Astrocyte of the cerebellum (primary cell): ENCODE measurements at regions not wholly inside any gene's neighbourhood (a gene's known extent, or its start where the extent isn't known, plus 50 kb on each side); places are given as distances from the start of the nearest gene placed in this dataset.

Experiments
- DNase-seq: peaks from one replicate; pipeline ENCODE4 v3.0.0-alpha.2; 2011; ENCODE audit warnings: low read depth
- H3K4me3 ChIP-seq: 2 replicates; pipeline ENCODE4 v1.5.1; 2011; ENCODE audit warnings: mild to moderate bottlenecking, low read depth, low read length, moderate library complexity
- CTCF ChIP-seq: IDR thresholded peaks from 2 replicates; pipeline ENCODE4 v1.5.1; 2012; ENCODE audit warnings: low read length, low read depth, moderate library complexity, mild to moderate bottlenecking; ENCODE audit errors: missing control alignments
- in situ Hi-C: cut with HindIII; loops from 2 replicates; pipeline ENCODE4 v1.10.0; 2017; ENCODE audit warnings: low sequenced_read_pairs

- TF ChIP-seq CTCF: no peak
- no peak overlapping the region for H3K4me3 ChIP-seq
- no peak for DNase-seq
- in situ Hi-C loops: no loop called here
Observed at GRCh38 chr2:59924346-59924745, 629.1 kb downstream of the BCL11A start.

- no peak overlapping the region for H3K4me3 ChIP-seq
- no peak for DNase-seq
- in situ Hi-C loops: no loop called here
- TF ChIP-seq CTCF: no peak
Observed at GRCh38 chr2:59922450-59922849, 631.0 kb downstream of the BCL11A start.

- no peak for DNase-seq
- no peak overlapping the region for H3K4me3 ChIP-seq
- in situ Hi-C loops: no loop called here
- no peak for TF ChIP-seq CTCF
Observed at GRCh38 chr2:59921743-59922142, 631.7 kb downstream of the BCL11A start.

GRCh38 chr2:59920961-59921360 lies 632.5 kb downstream of the BCL11A start:
- in situ Hi-C loops: no loop called here
- no peak for DNase-seq
- TF ChIP-seq CTCF: no peak
- no peak overlapping the region for H3K4me3 ChIP-seq

GRCh38 chr2:59920307-59920706 lies 633.1 kb downstream of the BCL11A start:
- in situ Hi-C loops: no loop called here
- no peak for TF ChIP-seq CTCF
- no peak overlapping the region for H3K4me3 ChIP-seq
- no peak for DNase-seq

GRCh38 chr2:59919579-59919978 lies 633.9 kb downstream of the BCL11A start:
- TF ChIP-seq CTCF: no peak
- no peak overlapping the region for H3K4me3 ChIP-seq
- in situ Hi-C loops: no loop called here
- DNase-seq: no peak

GRCh38 chr2:59912042-59912441 lies 641.4 kb downstream of the BCL11A start:
- in situ Hi-C loops: no loop called here
- no peak for TF ChIP-seq CTCF
- H3K4me3 ChIP-seq: no peak overlapping the region

More at GRCh38 chr2:59912042-59912441, 641.4 kb downstream of the BCL11A start:
- DNase-seq: no peak
